Upper lobe of left lung (tissue), 6 donors: ENCODE measurements at regions not wholly inside any gene's neighbourhood (a gene's known extent, or its start where the extent isn't known, plus 50 kb on each side); places are given as distances from the start of the nearest gene placed in this dataset.

Experiments used
- ATAC-seq, 2 donors: fragments of 200-7000 bp; cut with Tn5 transposase; one replicate each; pipeline ENCODE4 v1.9.1; 2022; ENCODE audit warnings: mild to moderate bottlenecking in 2 of 2, moderate library complexity in 2 of 2; ENCODE audit not compliant: low FRiP score in 2 of 2
- DNase-seq, 2 donors: peaks; one replicate each; pipeline ENCODE4 v3.0.0-alpha.2; 2019 to 2020
- H3K27ac ChIP-seq, 4 donors: fragments of 200-600 bp; sonication (generic); one replicate each; pipeline ENCODE4 v1.5.1; 2016 to 2019
- H3K27me3 ChIP-seq, 4 donors: fragments of 200-600 bp; sonication (generic); one replicate each; pipeline ENCODE4 v1.5.1; 2017 to 2019
- H3K36me3 ChIP-seq, 4 donors: fragments of 200-600 bp; sonication (generic); one replicate each; pipeline ENCODE4 v1.5.1; 2016 to 2019
- H3K4me1 ChIP-seq, 4 donors: fragments of 200-600 bp; sonication (generic); one replicate each; pipeline ENCODE4 v1.5.1; 2018 to 2019
- H3K4me3 ChIP-seq, 4 donors: fragments of 200-600 bp; sonication (generic); one replicate each; pipeline ENCODE4 v1.5.1; 2017 to 2019; ENCODE audit warnings: mild to moderate bottlenecking in 2 of 4, moderate library complexity in 1 of 4
- H3K9me3 ChIP-seq, 4 donors: fragments of 200-600 bp; sonication (generic); one replicate each; pipeline ENCODE4 v1.5.1; 2018 to 2019
- EP300 ChIP-seq, 4 donors: sonication (generic); formaldehyde crosslinking; IDR thresholded peaks; one replicate each; pipeline ENCODE4 v1.5.1; 2017; ENCODE audit warnings: antibody characterized with exemption in 4 of 4, control low read depth in 2 of 4
- POLR2A ChIP-seq, 4 donors: fragments of 450-650 bp; IDR thresholded peaks; one replicate each; pipeline ENCODE4 v1.5.1; 2016 to 2017; ENCODE audit warnings: antibody characterized with exemption in 4 of 4, mild to moderate bottlenecking in 2 of 4
- POLR2AphosphoS5 ChIP-seq, 2 donors: sonication (generic); formaldehyde crosslinking; IDR thresholded peaks; one replicate each; pipeline ENCODE4 v1.5.1; 2017; ENCODE audit warnings: antibody characterized with exemption in 2 of 2
- WGBS, 2 donors: methylation state at CpG; one replicate each; pipeline ENCODE4 v1.1.5; 2017 to 2018; 5-methylcytosine and 5-hydroxymethylcytosine counted together
- TF ChIP-seq, protein P1 (sequence below), 6 experiments: fragments of 450-650 bp in 4 of 6; fragments of 200-600 bp in 2 of 6; sonication (generic) in 2 of 6; IDR thresholded peaks; one replicate each; pipeline ENCODE4 v1.5.1; 2016 to 2019; ENCODE audit warnings: antibody characterized with exemption in 6 of 6
- donor health status: DM: no; HTN: no; CAD: no; lungs with moderate emphysema.
- donor health status: DM: no; HTN: yes; CAD: no; lungs with severe emphysema.

- Histone ChIP-seq H3K36me3 (no peaks in the 10 kb centered on the region), H3K27me3 (no peaks in the 10 kb centered on the region), H3K4me1 (no peaks in the 10 kb centered on the region), H3K9me3 (no peaks in the 10 kb centered on the region), H3K4me3 (no peak overlapping the region), H3K27ac (no peak overlapping the region)
- TF ChIP-seq, protein P1, sequence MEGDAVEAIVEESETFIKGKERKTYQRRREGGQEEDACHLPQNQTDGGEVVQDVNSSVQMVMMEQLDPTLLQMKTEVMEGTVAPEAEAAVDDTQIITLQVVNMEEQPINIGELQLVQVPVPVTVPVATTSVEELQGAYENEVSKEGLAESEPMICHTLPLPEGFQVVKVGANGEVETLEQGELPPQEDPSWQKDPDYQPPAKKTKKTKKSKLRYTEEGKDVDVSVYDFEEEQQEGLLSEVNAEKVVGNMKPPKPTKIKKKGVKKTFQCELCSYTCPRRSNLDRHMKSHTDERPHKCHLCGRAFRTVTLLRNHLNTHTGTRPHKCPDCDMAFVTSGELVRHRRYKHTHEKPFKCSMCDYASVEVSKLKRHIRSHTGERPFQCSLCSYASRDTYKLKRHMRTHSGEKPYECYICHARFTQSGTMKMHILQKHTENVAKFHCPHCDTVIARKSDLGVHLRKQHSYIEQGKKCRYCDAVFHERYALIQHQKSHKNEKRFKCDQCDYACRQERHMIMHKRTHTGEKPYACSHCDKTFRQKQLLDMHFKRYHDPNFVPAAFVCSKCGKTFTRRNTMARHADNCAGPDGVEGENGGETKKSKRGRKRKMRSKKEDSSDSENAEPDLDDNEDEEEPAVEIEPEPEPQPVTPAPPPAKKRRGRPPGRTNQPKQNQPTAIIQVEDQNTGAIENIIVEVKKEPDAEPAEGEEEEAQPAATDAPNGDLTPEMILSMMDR (IDR thresholded peaks at IDR 0.05): no peak
- TF ChIP-seq POLR2AphosphoS5 (IDR thresholded peaks at IDR 0.05) (no peak), POLR2A (IDR thresholded peaks at IDR 0.05) (no peak), EP300 (IDR thresholded peaks at IDR 0.05) (no peak)
- 57 to 88% methylated on average over 1 of the region's 1 CpG for WGBS, 2 donors
- peak in 1 of 2 donors; percentile 64 for ATAC-seq
- peak in 1 of 2 donors; percentile 23 for DNase-seq
Observed at GRCh38 chr11:93608364-93608763, 53.1 kb upstream of the CEP295 start.

GRCh38 chr11:93606721-93607120 is 54.8 kb upstream of the CEP295 start:
- Histone ChIP-seq H3K4me1 (no peaks in the 10 kb centered on the region), H3K36me3 (no peaks in the 10 kb centered on the region), H3K4me3 (no peak overlapping the region), H3K9me3 (no peaks in the 10 kb centered on the region), H3K27ac (no peak overlapping the region), H3K27me3 (no peaks in the 10 kb centered on the region)
- TF ChIP-seq POLR2A (IDR thresholded peaks at IDR 0.05): no peak
- no peak for TF ChIP-seq EP300 (IDR thresholded peaks at IDR 0.05)
- TF ChIP-seq, protein P1 (IDR thresholded peaks at IDR 0.05): no peak
- TF ChIP-seq POLR2AphosphoS5 (IDR thresholded peaks at IDR 0.05): no peak
- ATAC-seq (no peak), DNase-seq (no peak)
- 82 to 99% methylated on average over 3 of the region's 3 CpGs for WGBS, 2 donors

DNA sequence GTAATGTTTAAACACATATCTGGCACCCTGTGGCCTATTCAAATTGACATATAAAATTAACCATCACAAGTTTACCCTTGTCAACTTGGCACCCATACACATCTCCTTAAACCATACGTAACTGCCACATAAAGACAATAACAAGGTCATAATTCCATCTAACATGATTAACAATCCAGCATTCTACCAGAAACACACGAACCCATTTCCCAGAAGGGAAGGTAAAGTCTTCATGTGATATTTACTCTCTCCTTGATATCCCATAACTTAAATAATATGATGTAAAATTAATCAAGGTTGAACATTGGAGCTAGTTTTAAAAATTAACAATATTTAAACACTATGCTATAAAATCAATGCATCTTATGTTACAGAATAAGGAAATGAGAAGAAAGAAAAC is 55.2 kb upstream of the CEP295 start:
- H3K27ac ChIP-seq: no peak overlapping the region
- TF ChIP-seq EP300 (IDR thresholded peaks at IDR 0.05) (no peak), POLR2A (IDR thresholded peaks at IDR 0.05) (no peak), POLR2AphosphoS5 (IDR thresholded peaks at IDR 0.05) (no peak)
- TF ChIP-seq, protein P1 (IDR thresholded peaks at IDR 0.05): no peak
- H3K36me3 ChIP-seq: no peaks in the 10 kb centered on the region
- no peaks in the 10 kb centered on the region for H3K9me3 ChIP-seq
- DNase-seq (no peak), ATAC-seq (no peak)
- H3K27me3 ChIP-seq: no peaks in the 10 kb centered on the region
- H3K4me1 ChIP-seq: no peaks in the 10 kb centered on the region
- no peak overlapping the region for H3K4me3 ChIP-seq
- WGBS, 2 donors: 77 to 86% methylated on average over 2 of the region's 2 CpGs

DNA sequence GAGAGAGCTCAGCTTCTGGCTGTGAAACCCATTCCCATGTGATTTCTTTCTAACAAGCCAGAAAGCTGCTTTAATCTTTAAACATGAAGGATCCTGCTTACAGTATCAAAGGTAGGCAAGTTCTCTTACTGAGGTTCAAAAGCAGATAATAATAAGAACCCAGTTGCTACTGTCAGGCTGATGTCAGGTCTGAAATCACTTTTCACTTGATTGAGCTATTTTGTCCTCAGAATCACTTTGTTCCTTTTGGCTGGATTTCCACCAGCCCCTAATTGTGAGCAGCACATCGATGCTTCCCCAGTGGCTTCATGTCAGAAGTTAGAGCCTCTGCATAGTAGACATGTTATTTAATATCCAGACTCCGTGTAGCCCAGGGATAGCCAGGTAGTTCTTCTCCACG is 55.8 kb upstream of the CEP295 start:
- Histone ChIP-seq H3K9me3 (no peaks in the 10 kb centered on the region), H3K27ac (no peak overlapping the region), H3K4me3 (no peak overlapping the region), H3K27me3 (no peaks in the 10 kb centered on the region), H3K36me3 (no peaks in the 10 kb centered on the region), H3K4me1 (no peaks in the 10 kb centered on the region)
- TF ChIP-seq EP300 (IDR thresholded peaks at IDR 0.05) (no peak), POLR2AphosphoS5 (IDR thresholded peaks at IDR 0.05) (no peak), POLR2A (IDR thresholded peaks at IDR 0.05) (no peak)
- TF ChIP-seq, protein P1 (IDR thresholded peaks at IDR 0.05): no peak
- WGBS, 2 donors: 63 to 64% methylated on average over 3 of the region's 3 CpGs
- ATAC-seq: no peak
- DNase-seq: no peak

GRCh38 chr11:93604008-93604660 is 57.3 kb upstream of the CEP295 start:
- no peak overlapping the region for H3K27ac ChIP-seq
- no peaks in the 10 kb centered on the region for H3K36me3 ChIP-seq
- no peaks in the 10 kb centered on the region for H3K27me3 ChIP-seq
- H3K9me3 ChIP-seq: no peaks in the 10 kb centered on the region
- 55 to 74% methylated on average over 4 of the region's 4 CpGs for WGBS, 2 donors
- H3K4me3 ChIP-seq: no peak overlapping the region
- H3K4me1 ChIP-seq: no peaks in the 10 kb centered on the region
- DNase-seq (no peak), ATAC-seq (no peak)
- no peak for TF ChIP-seq EP300 (IDR thresholded peaks at IDR 0.05)
- TF ChIP-seq POLR2AphosphoS5 (IDR thresholded peaks at IDR 0.05): no peak
- TF ChIP-seq, protein P1 (IDR thresholded peaks at IDR 0.05): no peak
- no peak for TF ChIP-seq POLR2A (IDR thresholded peaks at IDR 0.05)
